ENCODE measurements at regions not wholly inside any gene's neighbourhood (a gene's known extent, or its start where the extent isn't known, plus 50 kb on each side); places are given as distances from the start of the nearest gene placed in this dataset.
"Not testable (repeated sequence)": the region's sequence is repeated elsewhere in the genome, so short reads cannot be mapped to it uniquely, and the experiment has no call there.

DNA sequence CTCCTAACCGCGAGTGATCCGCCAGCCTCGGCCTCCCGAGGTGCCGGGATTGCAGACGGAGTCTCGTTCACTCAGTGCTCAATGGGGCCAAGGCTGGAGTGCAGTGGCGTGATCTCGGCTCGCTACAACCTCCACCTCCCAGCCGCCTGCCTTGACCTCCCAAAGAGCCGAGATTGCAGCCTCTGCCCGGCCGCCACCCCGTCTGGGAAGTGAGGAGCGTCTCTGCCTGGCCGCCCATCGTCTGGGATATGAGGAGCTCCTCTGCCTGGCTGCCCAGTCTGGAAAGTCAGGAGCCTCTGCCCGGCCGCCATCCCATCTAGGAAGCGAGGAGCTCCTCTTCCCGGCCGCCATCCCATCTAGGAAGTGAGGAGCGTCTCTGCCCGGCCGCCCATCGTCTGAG lies 58.8 kb upstream of the ANKRD30BL start:
- not testable (repeated sequence) for H2BK120ac ChIP-seq (ENCODE audit: low read depth, low read length); H3K9ac ChIP-seq (ENCODE audit: low read length); H3K36me3 ChIP-seq (ENCODE audit: control insufficient read depth, insufficient read depth, low read length); H3K18ac ChIP-seq (ENCODE audit: low read length); H3K27ac ChIP-seq (ENCODE audit: low read depth, low read length); H3K4me3 ChIP-seq (ENCODE audit: low read length); H4K5ac ChIP-seq (ENCODE audit: low read length); H3K4ac ChIP-seq (ENCODE audit: low read depth, low read length); H3K4me1 ChIP-seq (ENCODE audit: control insufficient read depth, low read depth, low read length); H3K27me3 ChIP-seq (ENCODE audit: insufficient read depth, low read length, poor library complexity); H2BK5ac ChIP-seq (ENCODE audit: low read length); H3K79me1 ChIP-seq (ENCODE audit: low read length); H2BK15ac ChIP-seq (replicated peaks; ENCODE audit: low read depth); H3K23ac ChIP-seq (ENCODE audit: low read length); H3K4me2 ChIP-seq (ENCODE audit: low read length); H4K8ac ChIP-seq (ENCODE audit: low read depth, low read length); H3K79me2 ChIP-seq (ENCODE audit: control insufficient read depth, insufficient read depth, low read length); DNase-seq; H3K56ac ChIP-seq (ENCODE audit: low read length); H2AK5ac ChIP-seq (ENCODE audit: low read length)
- WGBS (ENCODE audit: extremely low coverage, insufficient coverage, low lambda C conversion rate) = no CpG with 5 or more reads among the region's 28 CpGs

DNA sequence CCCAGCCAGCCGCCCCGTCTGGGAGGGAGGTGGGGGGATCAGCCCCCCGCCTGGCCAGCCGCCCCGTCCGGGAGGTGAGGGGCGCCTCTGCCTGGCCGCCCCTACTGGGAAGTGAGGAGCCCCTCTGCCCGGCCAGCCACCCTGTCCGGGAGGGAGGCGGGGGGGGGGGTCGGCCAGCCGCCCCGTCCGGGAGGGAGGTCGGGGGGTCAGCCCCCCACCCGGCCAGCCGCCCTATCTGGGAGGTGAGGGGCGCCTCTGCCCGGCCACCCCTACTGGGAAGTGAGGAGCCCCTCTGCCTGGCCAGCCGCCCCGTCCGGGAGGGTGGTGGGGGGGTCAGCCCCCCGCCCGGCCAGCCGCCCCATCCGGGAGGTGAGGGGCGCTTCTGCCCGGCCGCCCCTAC lies 60.1 kb upstream of the ANKRD30BL start:
- not testable (repeated sequence) for H3K9ac ChIP-seq (ENCODE audit: low read length); H3K4me1 ChIP-seq (ENCODE audit: control insufficient read depth, low read depth, low read length); H3K4me3 ChIP-seq (ENCODE audit: low read length); H3K79me2 ChIP-seq (ENCODE audit: control insufficient read depth, insufficient read depth, low read length); H2BK15ac ChIP-seq (replicated peaks; ENCODE audit: low read depth); H2BK5ac ChIP-seq (ENCODE audit: low read length); H3K27me3 ChIP-seq (ENCODE audit: insufficient read depth, low read length, poor library complexity); H3K79me1 ChIP-seq (ENCODE audit: low read length); H2AK5ac ChIP-seq (ENCODE audit: low read length); H3K56ac ChIP-seq (ENCODE audit: low read length); H3K18ac ChIP-seq (ENCODE audit: low read length); H3K4ac ChIP-seq (ENCODE audit: low read depth, low read length); H3K23ac ChIP-seq (ENCODE audit: low read length); H3K4me2 ChIP-seq (ENCODE audit: low read length); H4K8ac ChIP-seq (ENCODE audit: low read depth, low read length); H2BK120ac ChIP-seq (ENCODE audit: low read depth, low read length); H3K27ac ChIP-seq (ENCODE audit: low read depth, low read length); H3K36me3 ChIP-seq (ENCODE audit: control insufficient read depth, insufficient read depth, low read length); DNase-seq; H4K5ac ChIP-seq (ENCODE audit: low read length)
- no CpG with 5 or more reads among the region's 30 CpGs for WGBS (ENCODE audit: extremely low coverage, insufficient coverage, low lambda C conversion rate)

DNA sequence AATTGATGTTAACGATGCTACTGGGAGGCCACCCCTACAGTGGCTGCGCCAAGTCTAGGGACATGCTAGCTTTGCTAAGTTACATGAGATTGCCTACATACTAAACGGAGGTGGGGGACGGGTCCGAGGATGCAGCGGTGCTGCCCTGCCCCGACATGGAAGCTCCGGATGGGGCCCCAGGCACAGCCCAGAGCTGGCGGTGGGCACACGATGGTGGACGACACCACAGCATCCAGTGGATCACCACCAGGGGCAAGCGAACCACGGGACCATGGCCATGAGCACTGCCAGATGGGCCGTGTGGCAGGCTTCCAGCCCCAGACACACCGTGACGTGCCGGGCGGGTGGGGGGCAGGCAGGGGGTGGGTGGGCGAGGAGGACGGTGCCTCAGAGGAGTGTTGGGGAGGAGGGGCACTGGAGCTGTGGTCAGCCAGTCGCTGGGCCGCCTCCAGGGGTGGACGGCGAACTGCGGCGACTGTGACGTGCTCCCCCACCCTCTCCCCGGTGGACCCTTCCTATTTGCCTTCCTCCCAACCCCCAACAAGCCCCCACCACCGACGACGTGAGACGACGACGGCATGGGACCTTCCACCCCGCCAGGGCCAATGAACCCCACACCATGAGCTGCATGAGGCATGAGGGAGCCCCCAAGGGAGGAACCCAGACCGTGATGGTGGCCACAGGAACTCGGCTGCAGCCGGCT lies 90.6 kb upstream of the ANKRD30BL start:
- H2AK5ac ChIP-seq (ENCODE audit: low read length) = no peak overlapping the region
- H3K79me1 ChIP-seq (ENCODE audit: low read length) = no peaks in the 10 kb centered on the region
- no peak overlapping the region for H3K4ac ChIP-seq (ENCODE audit: low read depth, low read length)
- no peaks in the 10 kb centered on the region for H3K4me1 ChIP-seq (ENCODE audit: control insufficient read depth, low read depth, low read length)
- no peak overlapping the region for H3K27ac ChIP-seq (ENCODE audit: low read depth, low read length)
- H3K79me2 ChIP-seq (ENCODE audit: control insufficient read depth, insufficient read depth, low read length) = no peaks in the 10 kb centered on the region
- H3K9ac ChIP-seq (ENCODE audit: low read length) = no peak overlapping the region
- H2BK120ac ChIP-seq (ENCODE audit: low read depth, low read length) = no peak overlapping the region
- H3K36me3 ChIP-seq (ENCODE audit: control insufficient read depth, insufficient read depth, low read length) = no peaks in the 10 kb centered on the region
- no peak for DNase-seq
- no peak overlapping the region for H3K4me3 ChIP-seq (ENCODE audit: low read length)
- H3K27me3 ChIP-seq (ENCODE audit: insufficient read depth, low read length, poor library complexity) = no peaks in the 10 kb centered on the region
- no peak overlapping the region for H3K56ac ChIP-seq (ENCODE audit: low read length)
- H4K8ac ChIP-seq (ENCODE audit: low read depth, low read length) = no peak overlapping the region
- no peak overlapping the region for H2BK15ac ChIP-seq (replicated peaks; ENCODE audit: low read depth)
- H3K4me2 ChIP-seq (ENCODE audit: low read length) = no peak overlapping the region
- no CpG with 5 or more reads among the region's 38 CpGs for WGBS (ENCODE audit: extremely low coverage, insufficient coverage, low lambda C conversion rate)
- H2BK5ac ChIP-seq (ENCODE audit: low read length) = no peak overlapping the region
- no peak overlapping the region for H3K23ac ChIP-seq (ENCODE audit: low read length)
- no peak overlapping the region for H3K18ac ChIP-seq (ENCODE audit: low read length)
- no peak overlapping the region for H4K5ac ChIP-seq (ENCODE audit: low read length)

DNA sequence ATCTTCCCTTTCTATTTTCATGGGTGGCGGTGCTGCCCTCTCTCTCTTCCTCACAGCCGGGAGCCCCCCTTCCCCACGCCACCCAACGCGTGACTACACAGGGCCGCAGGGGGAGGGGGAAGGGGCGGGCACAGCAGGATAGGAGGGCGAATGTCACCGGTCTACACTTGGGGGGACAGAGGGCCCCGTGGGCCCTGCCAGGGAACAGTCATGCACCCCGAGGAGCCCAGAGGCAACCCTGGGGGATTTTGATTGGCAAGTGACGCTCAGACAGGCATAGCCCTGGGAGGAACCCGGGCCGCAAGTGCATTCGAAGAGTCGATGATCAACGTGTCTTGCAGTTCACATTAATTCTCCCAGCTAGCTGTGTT lies 91.1 kb upstream of the ANKRD30BL start:
- no peak for DNase-seq
- H3K4me3 ChIP-seq (ENCODE audit: low read length) = no peak overlapping the region
- no peaks in the 10 kb centered on the region for H3K4me1 ChIP-seq (ENCODE audit: control insufficient read depth, low read depth, low read length)
- no peak overlapping the region for H3K4me2 ChIP-seq (ENCODE audit: low read length)
- H4K8ac ChIP-seq (ENCODE audit: low read depth, low read length) = no peak overlapping the region
- H3K9ac ChIP-seq (ENCODE audit: low read length) = no peak overlapping the region
- no peak overlapping the region for H2AK5ac ChIP-seq (ENCODE audit: low read length)
- H2BK5ac ChIP-seq (ENCODE audit: low read length) = no peak overlapping the region
- no peak overlapping the region for H3K56ac ChIP-seq (ENCODE audit: low read length)
- H3K36me3 ChIP-seq (ENCODE audit: control insufficient read depth, insufficient read depth, low read length) = no peaks in the 10 kb centered on the region
- H3K27me3 ChIP-seq (ENCODE audit: insufficient read depth, low read length, poor library complexity) = no peaks in the 10 kb centered on the region
- no peak overlapping the region for H3K4ac ChIP-seq (ENCODE audit: low read depth, low read length)
- no CpG with 5 or more reads among the region's 17 CpGs for WGBS (ENCODE audit: extremely low coverage, insufficient coverage, low lambda C conversion rate)
- no peak overlapping the region for H2BK120ac ChIP-seq (ENCODE audit: low read depth, low read length)
- no peak overlapping the region for H3K23ac ChIP-seq (ENCODE audit: low read length)
- H3K79me1 ChIP-seq (ENCODE audit: low read length) = no peaks in the 10 kb centered on the region
- no peak overlapping the region for H3K27ac ChIP-seq (ENCODE audit: low read depth, low read length)
- no peak overlapping the region for H4K5ac ChIP-seq (ENCODE audit: low read length)
- no peak overlapping the region for H2BK15ac ChIP-seq (replicated peaks; ENCODE audit: low read depth)
- no peaks in the 10 kb centered on the region for H3K79me2 ChIP-seq (ENCODE audit: control insufficient read depth, insufficient read depth, low read length)
- H3K18ac ChIP-seq (ENCODE audit: low read length) = no peak overlapping the region

DNA sequence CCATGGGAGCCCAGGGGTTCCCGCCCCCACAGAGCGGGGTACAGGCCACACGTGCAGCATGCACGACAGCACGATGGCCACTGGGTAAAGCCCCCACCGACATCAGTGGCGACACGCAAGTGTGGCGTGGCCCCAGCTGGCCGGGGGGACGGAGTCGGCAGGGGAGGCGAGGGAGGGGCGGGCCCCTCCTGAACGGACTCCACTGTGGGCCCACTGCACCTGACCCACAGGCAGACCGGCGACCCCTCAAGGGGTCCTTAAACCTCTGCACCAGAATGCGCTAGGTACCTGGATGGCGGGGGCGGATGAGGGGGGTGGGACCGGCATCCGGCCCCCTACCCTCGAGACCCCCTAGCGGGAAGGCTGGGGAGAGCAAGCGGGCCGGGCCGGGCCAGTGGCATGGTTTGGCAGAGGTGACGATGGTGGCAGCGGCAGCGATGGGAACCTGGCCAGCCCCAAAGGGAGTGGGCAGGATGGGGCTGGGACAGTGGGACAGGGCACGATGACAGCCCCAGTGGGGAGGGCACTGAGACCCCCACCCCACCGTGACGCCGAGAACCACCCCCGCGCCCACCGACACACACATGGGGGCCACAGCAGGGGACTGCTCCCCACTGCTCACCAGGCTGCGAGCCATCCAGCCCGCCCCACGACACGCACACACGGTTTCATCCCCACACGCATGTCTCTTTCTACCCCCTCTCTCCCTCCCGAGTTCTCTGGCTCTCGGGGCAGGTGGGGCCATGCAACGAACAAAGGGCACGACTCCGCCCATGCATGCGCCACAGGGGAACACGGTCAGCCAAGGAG lies 91.9 kb upstream of the ANKRD30BL start:
- Histone ChIP-seq H4K8ac (ENCODE audit: low read depth, low read length) (no peak overlapping the region), H2BK120ac (ENCODE audit: low read depth, low read length) (no peak overlapping the region)
- WGBS (ENCODE audit: extremely low coverage, insufficient coverage, low lambda C conversion rate) = no CpG with 5 or more reads among the region's 50 CpGs

More for the DNA sequence above, 91.9 kb upstream of the ANKRD30BL start:
- Histone ChIP-seq H3K4me1 (ENCODE audit: control insufficient read depth, low read depth, low read length) (no peaks in the 10 kb centered on the region), H3K79me1 (ENCODE audit: low read length) (no peaks in the 10 kb centered on the region), H4K5ac (ENCODE audit: low read length) (no peak overlapping the region), H2BK5ac (ENCODE audit: low read length) (no peak overlapping the region), H3K36me3 (ENCODE audit: control insufficient read depth, insufficient read depth, low read length) (no peaks in the 10 kb centered on the region), H3K27ac (ENCODE audit: low read depth, low read length) (no peak overlapping the region), H2AK5ac (ENCODE audit: low read length) (no peak overlapping the region), H2BK15ac (replicated peaks; ENCODE audit: low read depth) (no peak overlapping the region), H3K79me2 (ENCODE audit: control insufficient read depth, insufficient read depth, low read length) (no peaks in the 10 kb centered on the region), H3K18ac (ENCODE audit: low read length) (no peak overlapping the region), H3K23ac (ENCODE audit: low read length) (no peak overlapping the region), H3K4ac (ENCODE audit: low read depth, low read length) (no peak overlapping the region), H3K9ac (ENCODE audit: low read length) (no peak overlapping the region), H3K56ac (ENCODE audit: low read length) (no peak overlapping the region), H3K4me3 (ENCODE audit: low read length) (no peak overlapping the region), H3K4me2 (ENCODE audit: low read length) (no peak overlapping the region), H3K27me3 (ENCODE audit: insufficient read depth, low read length, poor library complexity) (no peaks in the 10 kb centered on the region)
- DNase-seq = no peak

All from mesendoderm (in vitro differentiated cells).